ENCODE measurements at regions not wholly inside any gene's neighbourhood (a gene's known extent, or its start where the extent isn't known, plus 50 kb on each side); places are given as distances from the start of the nearest gene placed in this dataset.

- no peak overlapping the region for H2AK9ac ChIP-seq (replicated peaks; ENCODE audit: low read depth, low read length, poor library complexity)
- dilution Hi-C loops (cut with HindIII; ENCODE audit: low sequenced_read_pairs, unreplicated experiment): no loop called here
These were observed 620.3 kb downstream of the CCSER2 start for GRCh38 chr10:84948644-84949043.

More at GRCh38 chr10:84948644-84949043, 620.3 kb downstream of the CCSER2 start:
- Histone ChIP-seq H3K36me3 (ENCODE audit: control insufficient read depth, insufficient read depth, low read length) (no peaks in the 10 kb centered on the region), H3K27ac (ENCODE audit: insufficient read depth, low read length) (no peak overlapping the region), H3K9me3 (ENCODE audit: control insufficient read depth, insufficient read depth, low read length) (peaks cover 12% of the 10 kb centered on the region), H4K91ac (ENCODE audit: insufficient read depth, low read depth, low read length) (no peak overlapping the region), H4K8ac (ENCODE audit: low read depth in 2 of 2, low read length in 2 of 2) (no peak overlapping the region), H3K4me3 (ENCODE audit: insufficient read depth, low read depth, low read length) (no peak overlapping the region), H2BK5ac (ENCODE audit: low read depth, low read length, poor library complexity, severe bottlenecking) (no peak overlapping the region), H3K56ac (ENCODE audit: extremely low read depth, insufficient read depth, low read length) (no peak overlapping the region), H3K4me1 (ENCODE audit: control insufficient read depth, insufficient read depth, low read length) (no peaks in the 10 kb centered on the region), H3K9me1 (ENCODE audit: insufficient read depth, low read length) (no peaks in the 10 kb centered on the region), H4K20me1 (ENCODE audit: insufficient read depth, low read length) (no peaks in the 10 kb centered on the region), H3K14ac (replicated peaks; ENCODE audit: low read depth, low read length) (no peak overlapping the region), H3K9ac (ENCODE audit: low read depth, low read length) (no peak overlapping the region), H2BK15ac (ENCODE audit: low read depth, low read length) (no peak overlapping the region), H3K23ac (ENCODE audit: low read depth, low read length) (no peak overlapping the region), H3K4me2 (ENCODE audit: low read depth, low read length) (no peak overlapping the region), H2BK20ac (ENCODE audit: low read depth, low read length) (no peak overlapping the region), H2AFZ (replicated peaks; ENCODE audit: low read length, poor library complexity) (no peak overlapping the region), H3K79me1 (ENCODE audit: low read depth in 1 of 2, low read length in 2 of 2) (no peaks in the 10 kb centered on the region), H3K18ac (ENCODE audit: low read depth, low read length) (no peak overlapping the region), H4K5ac (ENCODE audit: low read depth, low read length) (no peak overlapping the region), H2AK5ac (ENCODE audit: low read depth, low read length) (no peak overlapping the region), H2BK120ac (ENCODE audit: low read depth, low read length) (no peak overlapping the region), H3K4ac (ENCODE audit: low read depth, low read length) (no peak overlapping the region), H3K27me3 (ENCODE audit: control insufficient read depth, insufficient read depth, low read length) (no peaks in the 10 kb centered on the region)
- TF ChIP-seq FOS (IDR thresholded peaks at IDR 0.05; ENCODE audit: low read depth, low read length): no peak
- no peak for TF ChIP-seq RAD21 (IDR thresholded peaks at IDR 0.05; ENCODE audit: low read length)
- no peak for TF ChIP-seq ELK1 (IDR thresholded peaks at IDR 0.05; ENCODE audit: borderline replicate concordance, low read depth, low read length)
- DNase-seq (no peak), ATAC-seq (ENCODE audit: low read depth) (no peak)
- no CpG with 5 or more reads among the region's 2 CpGs for WGBS, 2 experiments (ENCODE audit: extremely low coverage in 2 of 2, insufficient read length in 1 of 2)
- intact Hi-C loops (cut with micrococcal nuclease): no loop called here
- POLR2A ChIA-PET (ENCODE audit: unreplicated experiment): no interaction called here
- in situ Hi-C loops (cut with MboI; ENCODE audit: low sequenced_read_pairs): no loop called here
- BruUV-seq (replicated peaks): no TSS peak
- CTCF ChIA-PET: no interaction called here
